ENCODE measurements at regions not wholly inside any gene's neighbourhood (a gene's known extent, or its start where the extent isn't known, plus 50 kb on each side); places are given as distances from the start of the nearest gene placed in this dataset.

GRCh38 chr1:5565281-5566125 lies 426.7 kb downstream of the NPHP4 start:
- no peak for DNase-seq
- Mint-ChIP-seq H3K4me1 (ENCODE audit: low read depth, unreplicated experiment) (no peaks in the 10 kb centered on the region), H3K9me3 (ENCODE audit: low read depth, unreplicated experiment) (peaks cover 3% of the 10 kb centered on the region), H3K27me3 (ENCODE audit: unreplicated experiment) (no peaks in the 10 kb centered on the region), H3K36me3 (ENCODE audit: insufficient read depth, unreplicated experiment) (no peaks in the 10 kb centered on the region), H3K27ac (ENCODE audit: unreplicated experiment) (no peak overlapping the region), H3K4me3 (ENCODE audit: low read depth, unreplicated experiment) (no peak overlapping the region)
- no TSS peak for BruUV-seq (replicated peaks)
- intact Hi-C loops (cut with micrococcal nuclease; ENCODE audit: unreplicated experiment): no loop called here
- CTCF ChIA-PET: no interaction called here
- TF ChIP-seq CTCF (IDR thresholded peaks at IDR 0.05; ENCODE audit: unreplicated experiment): no peak

GRCh38 chr1:5564578-5565257 lies 427.5 kb downstream of the NPHP4 start:
- CTCF ChIA-PET: no interaction called here
- Mint-ChIP-seq H3K27me3 (ENCODE audit: unreplicated experiment) (no peaks in the 10 kb centered on the region), H3K27ac (ENCODE audit: unreplicated experiment) (no peak overlapping the region), H3K36me3 (ENCODE audit: insufficient read depth, unreplicated experiment) (no peaks in the 10 kb centered on the region), H3K9me3 (ENCODE audit: low read depth, unreplicated experiment) (peaks cover 3% of the 10 kb centered on the region), H3K4me3 (ENCODE audit: low read depth, unreplicated experiment) (no peak overlapping the region), H3K4me1 (ENCODE audit: low read depth, unreplicated experiment) (no peaks in the 10 kb centered on the region)
- intact Hi-C loops (cut with micrococcal nuclease; ENCODE audit: unreplicated experiment): no loop called here
- no TSS peak for BruUV-seq (replicated peaks)
- no peak for TF ChIP-seq CTCF (IDR thresholded peaks at IDR 0.05; ENCODE audit: unreplicated experiment)
- no peak for DNase-seq

GRCh38 chr1:5563861-5564577 lies 428.2 kb downstream of the NPHP4 start:
- no peaks in the 10 kb centered on the region for H3K27me3 Mint-ChIP-seq (ENCODE audit: unreplicated experiment)
- DNase-seq: no peak
- H3K36me3 Mint-ChIP-seq (ENCODE audit: insufficient read depth, unreplicated experiment): no peaks in the 10 kb centered on the region
- intact Hi-C loops (cut with micrococcal nuclease; ENCODE audit: unreplicated experiment): no loop called here
- CTCF ChIA-PET: no interaction called here
- no peaks in the 10 kb centered on the region for H3K4me1 Mint-ChIP-seq (ENCODE audit: low read depth, unreplicated experiment)
- no peak overlapping the region for H3K27ac Mint-ChIP-seq (ENCODE audit: unreplicated experiment)
- no peak overlapping the region for H3K4me3 Mint-ChIP-seq (ENCODE audit: low read depth, unreplicated experiment)
- no TSS peak for BruUV-seq (replicated peaks)
- H3K9me3 Mint-ChIP-seq (ENCODE audit: low read depth, unreplicated experiment): peaks cover 3% of the 10 kb centered on the region
- no peak for TF ChIP-seq CTCF (IDR thresholded peaks at IDR 0.05; ENCODE audit: unreplicated experiment)

GRCh38 chr1:5562769-5563168 lies 429.5 kb downstream of the NPHP4 start:
- Mint-ChIP-seq H3K9me3 (ENCODE audit: low read depth, unreplicated experiment) (peaks cover 11% of the 10 kb centered on the region), H3K4me3 (ENCODE audit: low read depth, unreplicated experiment) (no peak overlapping the region), H3K4me1 (ENCODE audit: low read depth, unreplicated experiment) (no peaks in the 10 kb centered on the region), H3K27ac (ENCODE audit: unreplicated experiment) (no peak overlapping the region), H3K36me3 (ENCODE audit: insufficient read depth, unreplicated experiment) (no peaks in the 10 kb centered on the region), H3K27me3 (ENCODE audit: unreplicated experiment) (no peaks in the 10 kb centered on the region)
- BruUV-seq (replicated peaks): no TSS peak
- no peak for DNase-seq
- no peak for TF ChIP-seq CTCF (IDR thresholded peaks at IDR 0.05; ENCODE audit: unreplicated experiment)
- intact Hi-C loops (cut with micrococcal nuclease; ENCODE audit: unreplicated experiment): no loop called here
- CTCF ChIA-PET: no interaction called here
